HG03025 (cell line): ENCODE measurements at regions not wholly inside any gene's neighbourhood (a gene's known extent, or its start where the extent isn't known, plus 50 kb on each side); places are given as distances from the start of the nearest gene placed in this dataset.
"Not testable (repeated sequence)": the region's sequence is repeated elsewhere in the genome, so short reads cannot be mapped to it uniquely, and the experiment has no call there.

ENCODE experiments used
- ATAC-seq: cut with Tn5 transposase; IDR thresholded peaks from one replicate; pipeline ENCODE4 v1.9.1; 2021; ENCODE audit warnings: mild to moderate bottlenecking, moderate library complexity; ENCODE audit not compliant: unreplicated experiment, low FRiP score

- ATAC-seq, result no peak
Observed at GRCh38 chr19:28554321-28555091, 658.4 kb downstream of the UQCRFS1 start.

DNA sequence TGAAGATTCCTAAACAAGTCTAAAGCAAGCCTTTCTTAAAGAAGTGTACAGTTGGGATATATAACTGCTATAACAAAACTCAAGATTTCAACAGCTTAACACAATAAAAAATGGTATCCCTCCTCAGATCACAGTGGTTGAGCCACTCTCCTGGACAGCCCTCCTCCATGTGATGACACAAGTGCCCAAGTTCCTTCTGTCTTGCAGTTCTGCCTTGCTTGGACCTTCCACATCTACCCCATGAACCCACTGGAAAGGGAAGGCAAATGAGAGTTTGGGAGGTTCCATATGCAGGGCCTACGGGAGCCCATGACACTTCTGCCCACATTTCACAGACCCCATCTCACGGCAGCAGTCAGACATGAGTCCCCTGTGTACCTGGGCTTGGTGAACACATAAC lies 659.2 kb downstream of the UQCRFS1 start:
- no peak for ATAC-seq

- ATAC-seq, result no peak
Observed at GRCh38 chr19:28553005-28553404, 659.9 kb downstream of the UQCRFS1 start.

DNA sequence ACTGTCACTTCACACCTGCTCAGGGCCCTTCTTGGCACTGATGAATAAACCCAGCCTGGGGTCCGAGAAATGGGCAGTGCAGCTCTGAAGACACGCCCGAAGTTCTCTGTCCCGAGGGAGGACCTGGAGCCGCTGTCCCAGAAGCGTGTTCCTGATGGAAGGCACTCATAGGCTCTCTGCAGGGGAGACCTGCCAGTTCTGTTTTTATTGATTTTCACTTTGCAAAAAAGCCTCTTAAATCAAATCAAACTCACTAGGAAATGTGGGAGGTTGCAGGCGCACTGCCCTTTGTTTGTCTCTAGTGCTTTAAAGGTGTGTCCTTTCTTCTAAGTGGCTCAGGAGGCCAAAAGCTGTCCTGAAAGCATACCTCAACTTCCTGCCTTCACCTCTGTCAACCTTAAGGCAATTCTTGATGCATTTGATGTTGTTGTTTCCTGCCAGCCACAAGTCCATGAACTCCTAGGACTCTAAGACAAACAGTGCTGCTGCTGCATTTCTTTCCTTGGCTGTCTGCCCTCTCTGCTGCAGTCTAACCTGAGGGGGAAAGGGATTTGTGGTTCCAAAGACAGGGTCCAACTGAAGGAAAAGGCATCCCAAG lies 663.2 kb downstream of the UQCRFS1 start:
- no peak for ATAC-seq

- no peak for ATAC-seq
Observed at GRCh38 chr19:28546148-28546685, 666.7 kb downstream of the UQCRFS1 start.

GRCh38 chr19:28545397-28545796 lies 667.6 kb downstream of the UQCRFS1 start:
- ATAC-seq, result not testable (repeated sequence)

- no peak for ATAC-seq
Observed at GRCh38 chr19:28544451-28545261, 668.3 kb downstream of the UQCRFS1 start.

- no peak for ATAC-seq
Observed at GRCh38 chr19:28543244-28543776, 669.6 kb downstream of the UQCRFS1 start.

GRCh38 chr19:28542394-28543243 lies 670.3 kb downstream of the UQCRFS1 start:
- ATAC-seq, result no peak

GRCh38 chr19:28541602-28542393 lies 671.2 kb downstream of the UQCRFS1 start:
- ATAC-seq, result no peak

GRCh38 chr19:28541029-28541428 lies 671.9 kb downstream of the UQCRFS1 start:
- no peak for ATAC-seq

GRCh38 chr19:28540385-28540784 lies 672.6 kb downstream of the UQCRFS1 start:
- ATAC-seq, result not testable (repeated sequence)

DNA sequence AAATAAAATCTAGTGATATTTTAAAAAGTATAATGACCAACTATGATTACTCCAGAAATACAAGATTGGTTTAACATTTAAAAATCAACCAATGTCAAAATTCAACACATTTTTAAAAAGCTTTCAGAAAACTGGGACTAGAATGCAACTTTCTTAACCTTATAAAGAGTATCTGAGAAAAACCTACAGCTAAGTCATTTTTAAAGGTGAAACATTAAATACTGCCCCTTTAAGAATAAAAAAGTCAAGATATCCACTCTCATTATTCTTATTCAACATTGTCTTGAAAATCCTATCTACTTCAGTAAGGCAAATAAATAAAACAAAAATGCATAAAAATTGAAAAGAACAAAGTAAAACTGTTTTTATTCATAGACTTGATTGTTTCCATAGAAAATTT lies 673.2 kb downstream of the UQCRFS1 start:
- no peak for ATAC-seq

DNA sequence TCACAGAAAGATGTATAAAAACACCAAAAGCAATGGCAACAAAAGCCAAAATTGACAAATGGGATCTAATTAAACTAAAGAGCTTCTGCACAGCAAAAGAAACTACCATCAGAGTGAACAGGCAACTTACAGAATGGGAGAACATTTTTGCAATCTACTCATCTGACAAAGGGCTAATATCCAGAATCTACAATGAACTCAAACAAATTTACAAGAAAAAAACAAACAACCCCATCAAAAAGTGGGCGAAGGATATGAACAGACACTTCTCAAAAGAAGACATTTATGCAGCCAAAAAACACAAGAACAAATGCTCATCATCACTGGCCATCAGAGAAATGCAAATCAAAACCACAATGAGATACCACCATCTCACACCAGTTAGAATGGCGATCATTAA lies 674.4 kb downstream of the UQCRFS1 start:
- not testable (repeated sequence) for ATAC-seq

DNA sequence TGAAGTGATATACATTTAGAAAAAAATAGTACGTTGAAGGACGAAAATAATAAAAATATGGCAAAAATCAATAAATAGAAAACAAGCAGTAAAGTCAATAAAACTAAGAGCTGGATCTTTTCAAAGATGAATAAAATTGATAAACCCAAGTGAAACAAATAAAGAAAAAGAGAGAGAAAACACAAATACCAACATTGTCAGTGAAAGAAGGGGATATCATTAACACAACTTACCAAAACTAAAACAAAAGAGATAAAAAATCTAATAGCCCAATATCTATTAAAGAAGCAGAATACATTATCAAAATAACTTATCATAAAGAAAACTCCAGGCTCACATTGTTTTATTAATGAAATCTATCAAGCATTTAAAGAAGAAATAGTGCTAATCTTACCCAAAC lies 675.1 kb downstream of the UQCRFS1 start:
- ATAC-seq, result no peak

DNA sequence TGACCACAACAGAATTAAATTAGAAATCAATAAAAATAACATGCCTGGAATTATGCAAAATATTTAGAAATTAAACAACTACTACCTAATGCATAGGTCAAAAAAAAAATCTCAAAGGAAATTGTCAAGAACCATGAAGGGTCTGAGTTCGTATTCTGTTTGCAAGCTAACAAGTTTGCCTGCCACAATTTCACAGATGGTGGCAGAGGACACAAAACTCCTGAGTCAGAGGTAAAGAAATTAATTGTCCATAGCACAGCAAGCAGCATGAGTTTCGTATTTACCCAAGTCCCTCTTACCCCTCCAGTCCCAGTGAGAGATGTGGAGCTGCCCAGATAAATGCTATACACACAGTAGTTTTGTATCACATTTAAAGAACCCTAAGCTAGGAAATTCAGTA lies 675.9 kb downstream of the UQCRFS1 start:
- no peak for ATAC-seq

DNA sequence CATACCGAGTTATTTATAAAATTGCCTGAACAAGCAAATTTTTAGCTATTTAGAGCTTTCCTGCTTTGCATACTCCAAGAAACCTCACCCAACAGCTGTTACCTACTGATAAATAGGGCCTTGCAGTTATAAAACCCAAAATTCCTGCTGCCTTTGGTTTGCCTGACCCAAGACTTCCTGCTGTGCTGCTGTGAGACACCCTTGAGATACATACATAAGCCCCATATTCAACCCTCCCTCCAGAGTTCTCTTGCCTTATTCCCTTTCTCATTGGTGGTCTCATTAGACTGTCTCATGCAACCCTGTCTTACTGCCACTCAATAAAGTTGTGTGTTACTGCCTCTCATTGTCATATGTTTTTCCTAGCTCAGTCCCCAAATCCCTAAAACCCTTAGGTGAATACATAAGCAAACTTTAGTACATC lies 677.6 kb downstream of the UQCRFS1 start:
- no peak for ATAC-seq

GRCh38 chr19:28534766-28535351 lies 678.1 kb downstream of the UQCRFS1 start:
- ATAC-seq, result no peak
